K562 (cell line): ENCODE measurements at regions not wholly inside any gene's neighbourhood (a gene's known extent, or its start where the extent isn't known, plus 50 kb on each side); places are given as distances from the start of the nearest gene placed in this dataset.

Source experiments
- ATAC-seq: fragments of 200-7000 bp; cut with Tn5 transposase; 3 replicates; pipeline ENCODE4 v1.9.1; 2020; ENCODE audit warnings: moderate library complexity
- BruUV-seq: library from RNA; stranded (reverse); fragments of 400-500 nt; replicated peaks from 2 replicates; lab custom pipeline; 2021; lab: Mats Ljungman, UMichigan
- CTCF ChIA-PET: fragments of 300-600 bp; formaldehyde crosslinking; extraction: SDS; loops from one replicate; lab custom pipeline; 2021; ENCODE audit warnings: low intra/inter-chr PET ratio; lab: Yijun Ruan, JAX
- POLR2A ChIA-PET: fragments of 300-600, 350-650 bp; sonication (Branson Sonifier 250); formaldehyde crosslinking; extraction: SDS; loops from one replicate; lab custom pipeline; 2021; ENCODE audit warnings: antibody characterized with exemption, inconsistent platforms; lab: Yijun Ruan, JAX
- DNase-seq, 4 experiments: peaks; one replicate each; pipeline versions ENCODE4 v3.0.0 to v3.0.0-alpha.2; 2011 to 2018; ENCODE audit warnings: low spot score in 3 of 4, mixed read lengths in 3 of 4; ENCODE audit errors: extremely low read depth in 1 of 4
- FAIRE-seq: peaks from 2 replicates; lab custom pipeline; 2011; peaks lifted over from hg19 to GRCh38; lab: Jason Lieb, UNC
- H2AFZ ChIP-seq: 2 replicates; pipeline ENCODE4 v1.6.0; 2011; ENCODE audit warnings: low read depth, low read length, control low read depth, inconsistent platforms
- H3K27ac ChIP-seq: fragments of 200-600 bp; 3 replicates; pipeline ENCODE4 v1.8.0; 2011; ENCODE audit warnings: low read depth, mild to moderate bottlenecking, control low read depth, inconsistent platforms, low read length, moderate library complexity, mixed read lengths; ENCODE audit errors: extremely low read depth
- H3K27me3 ChIP-seq, 2 experiments: fragments of 300-600 bp in 1 of 2; 2 replicates in 1 of 2; 3 replicates in 1 of 2; pipeline versions ENCODE4 v1.6.0 to v1.8.0; 2011; ENCODE audit warnings: inconsistent platforms in 2 of 2, low read length in 2 of 2, mild to moderate bottlenecking in 1 of 2, mixed read lengths in 1 of 2, moderate library complexity in 1 of 2; ENCODE audit not compliant: control insufficient read depth in 2 of 2, insufficient read depth in 2 of 2
- H3K36me3 ChIP-seq: fragments of 300-600 bp; 3 replicates; pipeline ENCODE4 v1.8.0; 2011; ENCODE audit warnings: mild to moderate bottlenecking, low read length, inconsistent platforms; ENCODE audit not compliant: control insufficient read depth, insufficient read depth
- H3K4me1 ChIP-seq, 2 experiments: fragments of 200-600 bp in 1 of 2; replicated peaks in 1 of 2; 2 replicates in 1 of 2; 3 replicates in 1 of 2; pipeline versions ENCODE4 v1.5.1 to v1.8.0; 2011; ENCODE audit warnings: inconsistent platforms in 2 of 2, low read length in 2 of 2, mild to moderate bottlenecking in 1 of 2, mixed read lengths in 1 of 2, moderate library complexity in 1 of 2; ENCODE audit not compliant: control insufficient read depth in 2 of 2, insufficient read depth in 2 of 2
- H3K4me2 ChIP-seq: 2 replicates; pipeline ENCODE4 v1.6.1; 2011; ENCODE audit warnings: low read length, control low read depth, inconsistent platforms, mixed read lengths; ENCODE audit not compliant: insufficient read depth
- H3K4me3 ChIP-seq: fragments of 200-600 bp; sonication (generic), shearing (Covaris generic); 2 replicates; pipeline ENCODE4 v1.5.1; 2016; ENCODE audit warnings: control low read depth, inconsistent platforms
- H3K79me2 ChIP-seq: fragments of 200-600 bp; 3 replicates; pipeline ENCODE4 v1.8.0; 2011; ENCODE audit warnings: low read length, inconsistent platforms; ENCODE audit not compliant: control insufficient read depth, insufficient read depth
- H3K9ac ChIP-seq, 2 experiments: 2 replicates each; pipeline versions ENCODE4 v1.6.0 to v1.6.1; 2011; ENCODE audit warnings: low read depth in 2 of 2, low read length in 2 of 2, control low read depth in 1 of 2, inconsistent platforms in 1 of 2, mild to moderate bottlenecking in 1 of 2, mixed read lengths in 1 of 2; ENCODE audit not compliant: insufficient read depth in 1 of 2
- H3K9me1 ChIP-seq: one replicate; pipeline ENCODE4 v1.6.0; 2011; ENCODE audit warnings: inconsistent platforms, mild to moderate bottlenecking, low read length, moderate library complexity; ENCODE audit not compliant: control insufficient read depth, insufficient read depth
- H3K9me3 ChIP-seq: replicated peaks from 2 replicates; pipeline ENCODE4 v1.5.1; 2011; ENCODE audit warnings: low read depth, low read length, inconsistent platforms; ENCODE audit not compliant: control insufficient read depth, insufficient read depth
- H4K20me1 ChIP-seq: replicated peaks from 2 replicates; pipeline ENCODE4 v1.6.1; 2011; ENCODE audit warnings: low read length, inconsistent platforms, mixed read lengths; ENCODE audit not compliant: control insufficient read depth, insufficient read depth
- MCM3 ChIP-seq: fragments of 450-650 bp; IDR thresholded peaks from 2 replicates; pipeline ENCODE4 v1.6.1; 2016
- ZNF239 ChIP-seq: fragments of 250-450 bp; sonication (Bioruptor Pico); IDR thresholded peaks from 2 replicates; pipeline ENCODE4 v1.4.0; 2020; ENCODE audit warnings: mild to moderate bottlenecking
- ZNF24 ChIP-seq: fragments of 450-650 bp; IDR thresholded peaks from 2 replicates; pipeline ENCODE4 v1.6.1; 2016
- WGBS: fragments of 100-300 bp; shearing (Covaris generic); methylation state at CpG from one replicate; pipeline ENCODE4 v1.1.6; 2016; ENCODE audit warnings: low coverage, mixed read lengths; ENCODE audit not compliant: insufficient coverage; ENCODE audit errors: missing lambda C conversion rate; 5-methylcytosine and 5-hydroxymethylcytosine counted together
- in situ Hi-C: fragments of 300-500 bp; cut with MboI; formaldehyde crosslinking; loops from 4 replicates; pipeline ENCODE4 v1.15.0; 2018; ENCODE audit warnings: inconsistent platforms, mixed read lengths
- intact Hi-C: fragments of 100-400 bp; cut with micrococcal nuclease; formaldehyde crosslinking; loops from 2 replicates; pipeline ENCODE4 v1.14.2; 2022
- TF ChIP-seq, protein P1 (sequence below), 2 experiments: fragments of 450-650 bp; IDR thresholded peaks; 2 replicates each; pipeline ENCODE4 v1.6.1; 2016; ENCODE audit warnings: mild to moderate bottlenecking in 2 of 2, borderline replicate concordance in 1 of 2, low read depth in 1 of 2, moderate library complexity in 1 of 2

GRCh38 chr17:36825113-36825512 is 112.2 kb upstream of the LHX1 start:
- ChIA-PET CTCF (no interaction called here), POLR2A (no interaction called here)
- FAIRE-seq (no peak), DNase-seq (no peak), ATAC-seq (no peak)
- no peak overlapping the region for H3K9ac ChIP-seq
- peaks cover 7% of the 10 kb centered on the region; the same call in 1 of the 2 replicates for H4K20me1 ChIP-seq
- no peak for TF ChIP-seq ZNF239 (CRISPR knock-in tag)
- no peak for TF ChIP-seq MCM3
- TF ChIP-seq, protein P1, sequence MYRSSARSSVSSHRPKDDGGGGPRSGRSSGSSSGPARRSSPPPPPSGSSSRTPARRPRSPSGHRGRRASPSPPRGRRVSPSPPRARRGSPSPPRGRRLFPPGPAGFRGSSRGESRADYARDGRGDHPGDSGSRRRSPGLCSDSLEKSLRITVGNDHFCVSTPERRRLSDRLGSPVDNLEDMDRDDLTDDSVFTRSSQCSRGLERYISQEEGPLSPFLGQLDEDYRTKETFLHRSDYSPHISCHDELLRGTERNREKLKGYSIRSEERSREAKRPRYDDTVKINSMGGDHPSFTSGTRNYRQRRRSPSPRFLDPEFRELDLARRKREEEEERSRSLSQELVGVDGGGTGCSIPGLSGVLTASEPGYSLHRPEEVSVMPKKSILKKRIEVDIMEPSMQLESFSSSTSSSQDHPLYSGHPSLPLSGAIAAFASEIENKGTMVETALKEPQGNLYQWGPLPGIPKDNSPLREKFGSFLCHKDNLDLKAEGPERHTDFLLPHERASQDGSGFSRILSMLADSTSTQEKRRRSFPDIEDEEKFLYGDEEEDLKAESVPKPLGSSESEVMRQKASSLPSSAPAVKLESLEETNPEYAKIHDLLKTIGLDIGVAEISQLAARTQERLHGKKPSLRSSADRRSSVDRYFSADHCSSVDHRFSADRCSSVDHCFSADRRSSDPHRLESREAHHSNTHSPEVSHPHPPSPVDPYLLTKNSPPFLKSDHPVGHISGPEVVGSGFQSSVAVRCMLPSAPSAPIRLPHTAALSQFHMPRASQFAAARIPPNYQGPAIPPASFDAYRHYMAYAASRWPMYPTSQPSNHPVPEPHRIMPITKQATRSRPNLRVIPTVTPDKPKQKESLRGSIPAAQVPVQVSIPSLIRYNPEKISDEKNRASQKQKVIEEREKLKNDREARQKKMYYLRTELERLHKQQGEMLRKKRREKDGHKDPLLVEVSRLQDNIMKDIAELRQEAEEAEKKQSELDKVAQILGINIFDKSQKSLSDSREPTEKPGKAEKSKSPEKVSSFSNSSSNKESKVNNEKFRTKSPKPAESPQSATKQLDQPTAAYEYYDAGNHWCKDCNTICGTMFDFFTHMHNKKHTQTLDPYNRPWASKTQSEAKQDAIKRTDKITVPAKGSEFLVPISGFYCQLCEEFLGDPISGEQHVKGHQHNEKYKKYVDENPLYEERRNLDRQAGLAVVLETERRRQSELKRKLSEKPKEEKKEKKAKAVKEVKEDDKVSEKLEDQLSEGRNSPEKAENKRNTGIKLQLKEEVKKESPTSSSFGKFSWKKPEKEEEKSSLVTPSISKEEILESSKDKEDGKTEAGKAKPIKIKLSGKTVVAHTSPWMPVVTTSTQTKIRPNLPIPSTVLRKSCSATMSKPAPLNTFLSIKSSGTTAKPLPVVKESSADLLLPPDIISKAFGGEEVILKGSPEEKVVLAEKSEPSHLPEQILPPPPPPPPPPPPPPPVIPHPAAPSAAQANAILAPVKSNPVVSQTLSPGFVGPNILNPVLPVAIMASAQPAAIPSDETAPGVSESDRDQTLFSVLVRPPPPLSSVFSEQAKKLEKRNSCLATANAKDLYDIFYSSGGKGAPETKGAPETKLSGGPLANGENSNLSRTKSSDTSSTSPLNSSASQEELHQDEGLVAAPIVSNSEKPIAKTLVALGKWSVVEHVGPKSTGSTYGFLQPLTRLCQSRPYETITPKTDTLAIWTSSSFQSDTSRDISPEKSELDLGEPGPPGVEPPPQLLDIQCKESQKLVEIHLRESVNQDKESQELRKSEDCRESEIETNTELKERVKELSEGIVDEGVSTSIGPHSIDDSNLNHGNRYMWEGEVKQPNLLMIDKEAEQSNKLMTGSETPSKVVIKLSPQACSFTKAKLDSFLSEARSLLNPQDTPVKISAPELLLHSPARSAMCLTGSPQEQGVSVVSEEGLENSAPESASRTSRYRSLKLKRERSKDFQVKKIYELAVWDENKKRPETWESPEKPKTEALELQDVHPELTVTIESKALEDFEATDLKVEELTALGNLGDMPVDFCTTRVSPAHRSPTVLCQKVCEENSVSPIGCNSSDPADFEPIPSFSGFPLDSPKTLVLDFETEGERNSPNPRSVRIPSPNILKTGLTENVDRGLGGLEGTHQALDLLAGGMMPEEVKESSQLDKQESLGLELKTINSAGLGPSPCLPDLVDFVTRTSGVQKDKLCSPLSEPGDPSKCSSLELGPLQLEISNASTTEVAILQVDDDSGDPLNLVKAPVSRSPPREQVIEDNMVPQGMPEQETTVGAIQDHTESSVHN (IDR thresholded peaks at IDR 0.05; ENCODE audit: borderline replicate concordance in 1 of 2, low read depth in 1 of 2), result 0 out of 4 replicates have a peak, but pooled peaks of 1 of the 2 experiments have one; percentile 41
- peak; percentile 99 for TF ChIP-seq ZNF24
- no peaks in the 10 kb centered on the region for H3K9me3 ChIP-seq
- no peak overlapping the region for H2AFZ ChIP-seq
- H3K9me1 ChIP-seq, result no peaks in the 10 kb centered on the region
- no peak overlapping the region for H3K4me2 ChIP-seq
- intact Hi-C loops, result no loop called here
- WGBS, result 3% methylated on average over 2 of the region's 2 CpGs
- H3K27me3 ChIP-seq, result peaks cover 17 to 65% of the 10 kb centered on the region in 2 experiments
- H3K4me1 ChIP-seq, result no peaks in the 10 kb centered on the region; a peak in 1 of 5 replicates
- in situ Hi-C loops, result no loop called here
- no peaks in the 10 kb centered on the region for H3K79me2 ChIP-seq
- no peak overlapping the region for H3K4me3 ChIP-seq
- H3K36me3 ChIP-seq, result no peaks in the 10 kb centered on the region
- no TSS peak for BruUV-seq
- H3K27ac ChIP-seq, result no peak overlapping the region
